ENCODE measurements at regions not wholly inside any gene's neighbourhood (a gene's known extent, or its start where the extent isn't known, plus 50 kb on each side); places are given as distances from the start of the nearest gene placed in this dataset.

GRCh38 chr3:182393151-182393550, 400.2 kb upstream of the ATP11B start:
- no peak for DNase-seq (ENCODE audit: low read depth)
- no peak for TF ChIP-seq CTCF (IDR thresholded peaks at IDR 0.05; ENCODE audit: insufficient read depth, low read depth, low read length)
- H3K4me3 ChIP-seq (ENCODE audit: low read depth, low read length) = no peak overlapping the region

- no peak for TF ChIP-seq CTCF (IDR thresholded peaks at IDR 0.05; ENCODE audit: insufficient read depth, low read depth, low read length)
- H3K4me3 ChIP-seq (ENCODE audit: low read depth, low read length) = no peak overlapping the region
- no peak for DNase-seq (ENCODE audit: low read depth)
These were observed 399.4 kb upstream of the ATP11B start for GRCh38 chr3:182393830-182394367.

DNA sequence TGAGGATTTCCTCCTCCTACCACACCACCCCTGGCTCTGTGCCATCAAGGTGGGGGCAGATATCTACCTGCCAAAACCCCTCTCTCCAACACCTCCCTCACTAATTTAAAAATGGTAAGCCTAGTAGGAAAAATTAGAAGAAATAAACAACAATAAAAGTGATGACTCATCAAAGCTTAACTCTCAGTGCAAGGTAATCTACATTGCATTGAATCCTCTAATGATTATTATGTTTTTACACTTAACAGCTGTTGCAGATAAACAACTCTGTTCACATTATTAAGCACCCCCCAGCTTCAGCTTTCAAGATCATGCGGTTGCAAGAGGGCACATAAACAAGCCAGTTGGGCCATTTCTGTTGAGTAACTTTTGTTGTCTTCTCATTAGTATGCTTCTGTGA, 396.1 kb upstream of the ATP11B start:
- no peak for TF ChIP-seq CTCF (IDR thresholded peaks at IDR 0.05; ENCODE audit: insufficient read depth, low read depth, low read length)
- no peak for DNase-seq (ENCODE audit: low read depth)
- H3K4me3 ChIP-seq (ENCODE audit: low read depth, low read length) = no peak overlapping the region

DNA sequence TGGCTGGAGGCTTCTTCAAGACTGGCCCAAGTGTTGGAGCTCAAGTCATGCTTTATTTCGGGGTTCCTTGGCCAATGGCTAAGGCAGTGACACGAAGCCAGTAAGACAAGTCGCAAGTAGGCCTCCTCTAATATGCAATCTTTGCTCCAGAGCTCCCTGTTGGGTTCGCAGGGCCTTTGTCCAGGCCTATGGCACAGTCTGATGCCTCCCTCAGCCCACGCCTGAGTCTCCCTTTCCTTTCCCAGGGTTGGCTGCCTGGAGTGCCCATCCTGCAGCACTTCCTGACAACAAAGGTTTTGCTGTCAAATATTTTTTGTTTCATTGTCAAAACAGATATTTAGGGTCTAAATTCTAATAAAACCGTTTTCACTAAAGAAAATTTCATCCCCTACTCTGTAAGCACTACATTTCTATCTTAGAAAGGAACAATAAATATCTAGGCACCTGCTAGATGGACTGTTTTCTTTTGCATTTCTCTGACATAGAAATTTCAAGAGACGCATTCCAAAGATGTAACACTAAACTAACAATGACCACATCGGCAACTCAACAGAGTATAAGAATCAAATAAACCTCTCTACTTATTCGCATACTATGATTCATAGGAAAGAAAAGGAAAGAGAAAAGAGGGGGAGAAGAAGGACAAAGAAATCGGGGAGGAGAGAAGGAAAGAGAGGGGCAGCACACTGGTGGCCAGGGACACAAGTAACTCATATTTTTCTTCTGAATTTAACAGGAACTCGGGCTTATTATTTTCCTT, 393.1 kb upstream of the ATP11B start:
- DNase-seq (ENCODE audit: low read depth) = no peak
- no peak for TF ChIP-seq CTCF (IDR thresholded peaks at IDR 0.05; ENCODE audit: insufficient read depth, low read depth, low read length)

DNA sequence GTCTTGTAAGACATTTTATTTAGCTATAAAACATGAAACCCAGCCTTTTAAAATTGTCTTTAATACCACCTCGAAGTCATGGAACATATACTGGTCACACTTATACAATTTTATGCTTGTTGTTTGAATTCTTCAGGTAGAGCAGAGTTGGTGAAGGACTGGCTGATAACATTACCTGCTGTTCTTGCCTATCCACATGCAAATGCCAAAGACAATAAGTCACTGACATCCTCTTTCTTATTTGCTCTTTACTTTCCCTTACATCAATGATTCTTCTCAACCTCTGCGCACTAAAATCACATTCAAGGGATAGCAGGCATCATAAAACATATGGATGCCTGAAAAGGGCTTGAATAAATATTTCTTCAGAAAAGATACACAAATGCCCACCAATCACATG, 392.5 kb upstream of the ATP11B start:
- no peak overlapping the region for H3K4me3 ChIP-seq (ENCODE audit: low read depth, low read length)
- TF ChIP-seq CTCF (IDR thresholded peaks at IDR 0.05; ENCODE audit: insufficient read depth, low read depth, low read length) = no peak
- no peak for DNase-seq (ENCODE audit: low read depth)

More for the DNA sequence above, 393.1 kb upstream of the ATP11B start:
- H3K4me3 ChIP-seq (ENCODE audit: low read depth, low read length) = no peak overlapping the region

- no peak overlapping the region for H3K4me3 ChIP-seq (ENCODE audit: low read depth, low read length)
- no peak for DNase-seq (ENCODE audit: low read depth)
- TF ChIP-seq CTCF (IDR thresholded peaks at IDR 0.05; ENCODE audit: insufficient read depth, low read depth, low read length) = no peak
These were observed 389.3 kb upstream of the ATP11B start for GRCh38 chr3:182404031-182404430.

Data from fibroblast of villous mesenchyme (primary cell).